IMR-90 (cell line): ENCODE measurements at regions not wholly inside any gene's neighbourhood (a gene's known extent, or its start where the extent isn't known, plus 50 kb on each side); places are given as distances from the start of the nearest gene placed in this dataset.

Experiments
- ATAC-seq: fragments of 200-7000 bp; cut with Tn5 transposase; 2 replicates; pipeline ENCODE4 v1.9.1; 2020; ENCODE audit warnings: low read depth, mild to moderate bottlenecking, moderate library complexity
- BruUV-seq: library from RNA; stranded (reverse); fragments of 400-500 nt; replicated peaks from 2 replicates; lab custom pipeline; 2021; lab: Mats Ljungman, UMichigan
- CTCF ChIA-PET: fragments of 300-600 bp; formaldehyde crosslinking; extraction: SDS; loops from one replicate; lab custom pipeline; 2021; ENCODE audit warnings: antibody characterized with exemption; lab: Yijun Ruan, JAX
- POLR2A ChIA-PET: fragments of 300-600 bp; sonication (Branson Sonifier 250); formaldehyde crosslinking; loops from one replicate; lab custom pipeline; 2022; ENCODE audit warnings: antibody characterized with exemption; ENCODE audit not compliant: unreplicated experiment; lab: Charles Lee
- DNase-seq: peaks from one replicate; pipeline ENCODE4 v3.0.0; 2013
- H2AFZ ChIP-seq: replicated peaks from 2 replicates; pipeline ENCODE3; 2013; ENCODE audit warnings: low read length, mild to moderate bottlenecking; ENCODE audit not compliant: poor library complexity
- H2AK5ac ChIP-seq: 2 replicates; pipeline ENCODE4 v1.6.1; 2013; ENCODE audit warnings: low read depth, low read length, inconsistent platforms
- H2AK9ac ChIP-seq: replicated peaks from 2 replicates; pipeline ENCODE3; 2013; ENCODE audit warnings: mild to moderate bottlenecking, low read depth, low read length, moderate library complexity; ENCODE audit not compliant: poor library complexity
- H2BK120ac ChIP-seq: 2 replicates; pipeline ENCODE4 v1.6.1; 2013; ENCODE audit warnings: low read depth, low read length, inconsistent platforms
- H2BK15ac ChIP-seq: 3 replicates; pipeline ENCODE4 v1.6.1; 2013; ENCODE audit warnings: low read depth, low read length, inconsistent platforms
- H2BK20ac ChIP-seq: 2 replicates; pipeline ENCODE4 v1.6.1; 2013; ENCODE audit warnings: low read depth, mild to moderate bottlenecking, inconsistent platforms, low read length, moderate library complexity
- H2BK5ac ChIP-seq: 2 replicates; pipeline ENCODE4 v1.6.1; 2013; ENCODE audit warnings: mild to moderate bottlenecking, low read depth, low read length, inconsistent platforms; ENCODE audit not compliant: poor library complexity, severe bottlenecking
- H3K14ac ChIP-seq: replicated peaks from 2 replicates; pipeline ENCODE4 v1.6.1; 2013; ENCODE audit warnings: low read depth, low read length, inconsistent platforms
- H3K18ac ChIP-seq: 2 replicates; pipeline ENCODE4 v1.6.1; 2013; ENCODE audit warnings: low read depth, low read length, control low read depth
- H3K23ac ChIP-seq: 2 replicates; pipeline ENCODE4 v1.6.1; 2013; ENCODE audit warnings: low read depth, low read length, inconsistent platforms
- H3K27ac ChIP-seq: 2 replicates; pipeline ENCODE4 v1.5.1; 2013; ENCODE audit warnings: mild to moderate bottlenecking, control low read depth, low read length; ENCODE audit not compliant: insufficient read depth
- H3K27me3 ChIP-seq: 2 replicates; pipeline ENCODE4 v1.6.1; 2013; ENCODE audit warnings: low read length; ENCODE audit not compliant: control insufficient read depth, insufficient read depth
- H3K36me3 ChIP-seq: 2 replicates; pipeline ENCODE4 v1.6.1; 2013; ENCODE audit warnings: low read length, mixed read lengths; ENCODE audit not compliant: control insufficient read depth, insufficient read depth
- H3K4ac ChIP-seq: 2 replicates; pipeline ENCODE4 v1.6.1; 2013; ENCODE audit warnings: low read depth, low read length, inconsistent platforms
- H3K4me1 ChIP-seq: 2 replicates; pipeline ENCODE4 v1.6.1; 2013; ENCODE audit warnings: low read length, mixed read lengths; ENCODE audit not compliant: control insufficient read depth, insufficient read depth
- H3K4me2 ChIP-seq: 2 replicates; pipeline ENCODE4 v1.6.1; 2013; ENCODE audit warnings: low read depth, mild to moderate bottlenecking, control low read depth, low read length, moderate library complexity
- H3K4me3 ChIP-seq: 2 replicates; pipeline ENCODE4 v1.5.1; 2013; ENCODE audit warnings: low read depth, mild to moderate bottlenecking, control low read depth, low read length, moderate library complexity; ENCODE audit not compliant: insufficient read depth
- H3K56ac ChIP-seq: 2 replicates; pipeline ENCODE4 v1.6.1; 2013; ENCODE audit warnings: low read length, inconsistent platforms; ENCODE audit not compliant: insufficient read depth; ENCODE audit errors: extremely low read depth
- H3K79me1 ChIP-seq, 2 experiments: 2 replicates each; pipeline ENCODE4 v1.6.1; 2013; ENCODE audit warnings: low read length in 2 of 2, inconsistent platforms in 1 of 2, low read depth in 1 of 2
- H3K9ac ChIP-seq: 2 replicates; pipeline ENCODE4 v1.6.1; 2013; ENCODE audit warnings: low read depth, low read length, control low read depth
- H3K9me1 ChIP-seq: 2 replicates; pipeline ENCODE4 v1.6.1; 2013; ENCODE audit warnings: low read length, inconsistent platforms; ENCODE audit not compliant: insufficient read depth
- H3K9me3 ChIP-seq: 2 replicates; pipeline ENCODE4 v1.6.1; 2013; ENCODE audit warnings: low read length; ENCODE audit not compliant: control insufficient read depth, insufficient read depth
- H4K20me1 ChIP-seq: 2 replicates; pipeline ENCODE4 v1.6.1; 2013; ENCODE audit warnings: low read length, inconsistent platforms; ENCODE audit not compliant: insufficient read depth
- H4K5ac ChIP-seq: 2 replicates; pipeline ENCODE4 v1.6.1; 2013; ENCODE audit warnings: mild to moderate bottlenecking, low read depth, low read length, control low read depth
- H4K8ac ChIP-seq, 2 experiments: 2 replicates each; pipeline ENCODE4 v1.6.1; 2013; ENCODE audit warnings: low read depth in 2 of 2, low read length in 2 of 2, control low read depth in 1 of 2, inconsistent platforms in 1 of 2
- H4K91ac ChIP-seq: 2 replicates; pipeline ENCODE4 v1.6.1; 2013; ENCODE audit warnings: low read depth, low read length, inconsistent platforms; ENCODE audit not compliant: insufficient read depth
- CHD1 ChIP-seq: IDR thresholded peaks from 2 replicates; pipeline ENCODE4 v1.6.1; 2012; ENCODE audit warnings: low read depth, low read length, improper control_type of control experiment
- CTCF ChIP-seq: conservative IDR thresholded peaks from 2 replicates; pipeline ENCODE4 v1.5.1; 2012; ENCODE audit warnings: mild to moderate bottlenecking, low read depth, low read length, improper control_type of control experiment
- MAFK ChIP-seq: IDR thresholded peaks from 2 replicates; pipeline ENCODE4 v1.6.1; 2012; ENCODE audit warnings: low read depth, low read length, improper control_type of control experiment
- RAD21 ChIP-seq: IDR thresholded peaks from 2 replicates; pipeline ENCODE4 v1.6.1; 2012; ENCODE audit warnings: low read length, improper control_type of control experiment
- RCOR1 ChIP-seq: IDR thresholded peaks from 2 replicates; pipeline ENCODE4 v1.6.1; 2012; ENCODE audit warnings: mild to moderate bottlenecking, low read length, improper control_type of control experiment; ENCODE audit not compliant: insufficient replicate concordance
- SMC3 ChIP-seq: fragments of 150-350 bp; IDR thresholded peaks from 2 replicates; pipeline ENCODE4 v1.6.1; 2016; ENCODE audit warnings: low read depth, mild to moderate bottlenecking, antibody characterized with exemption, low read length, moderate library complexity
- WGBS, 2 experiments: methylation state at CpG; one replicate each; pipeline versions ENCODE4 v1.1.5 to v1.1.7; 2013; ENCODE audit warnings: missing lambda C conversion rate in 2 of 2; ENCODE audit not compliant: insufficient read length in 1 of 2; ENCODE audit errors: extremely low coverage in 2 of 2; 5-methylcytosine and 5-hydroxymethylcytosine counted together
- dilution Hi-C: fragments of 300-500 bp; cut with HindIII; formaldehyde crosslinking; loops from one replicate; pipeline ENCODE4 v1.14.3; 2018; ENCODE audit warnings: low sequenced_read_pairs; ENCODE audit not compliant: unreplicated experiment
- in situ Hi-C: fragments of 300-500 bp; cut with MboI; formaldehyde crosslinking; loops from 3 replicates; pipeline ENCODE4 v1.14.3; 2019; ENCODE audit warnings: low sequenced_read_pairs, inconsistent platforms, mixed read lengths
- intact Hi-C: fragments of 100-400 bp; cut with micrococcal nuclease; formaldehyde crosslinking; loops from 2 replicates; pipeline ENCODE4 v1.10.0; 2022

- H4K91ac ChIP-seq, result peak overlapping the region; percentile 61
- in situ Hi-C loops (loop anchor here (10.0 to 25.0 kb wide), 4 partner anchors 505 to 1572 kb away; no protein-coding TSS in a partner anchor), dilution Hi-C loops (no loop called here), intact Hi-C loops (loop anchor here (1.0 to 10.0 kb wide), 7 partner anchors 104 to 1570 kb away; no protein-coding TSS in a partner anchor)
- peak overlapping the region; percentile 53 to 94 for H4K8ac ChIP-seq
- peak overlapping the region; percentile 88 for H2BK5ac ChIP-seq
- CTCF ChIA-PET, result interaction anchor here (0.6 to 3.0 kb wide), 6 partner anchors 97 to 1569 kb away, joined by 3 to 15 read pairs (median 4); no protein-coding TSS in a partner anchor
- no peaks in the 10 kb centered on the region for H3K27me3 ChIP-seq
- peak overlapping the region; percentile 22; the same call in 1 of the 2 replicates for H3K9ac ChIP-seq
- H3K56ac ChIP-seq, result peak overlapping the region; percentile 81; the same call in 1 of the 2 replicates
- peak overlapping the region; percentile 95 for H3K4ac ChIP-seq
- no peak overlapping the region for H2AFZ ChIP-seq
- no peak for ATAC-seq
- H2BK20ac ChIP-seq, result peak overlapping the region; percentile 100
- H3K79me1 ChIP-seq, result peaks cover 15 to 44% of the 10 kb centered on the region in 2 experiments; a peak in 3 of 4 replicates
- H3K4me3 ChIP-seq, result no peak overlapping the region
- H3K9me3 ChIP-seq, result no peaks in the 10 kb centered on the region
- peak; percentile 83 for TF ChIP-seq RAD21
- peak; percentile 76 for TF ChIP-seq CTCF
- peak; percentile 71 for TF ChIP-seq SMC3
- TF ChIP-seq CHD1, result no peak
- no peak for TF ChIP-seq RCOR1
- no peak for TF ChIP-seq MAFK
- H2BK120ac ChIP-seq, result peak overlapping the region; percentile 99
- H3K18ac ChIP-seq, result peak overlapping the region; percentile 78; the same call in 1 of the 2 replicates
- H4K5ac ChIP-seq, result peak overlapping the region; percentile 70; the same call in 1 of the 2 replicates
- WGBS, 2 experiments, result no CpG with 5 or more reads among the region's 7 CpGs
- no peak overlapping the region for H2AK9ac ChIP-seq
- no TSS peak for BruUV-seq
- peak overlapping the region; percentile 81 for H3K23ac ChIP-seq
- H3K4me2 ChIP-seq, result no peak overlapping the region
- POLR2A ChIA-PET, result no interaction called here
- H4K20me1 ChIP-seq, result no peaks in the 10 kb centered on the region
- no peaks in the 10 kb centered on the region for H3K36me3 ChIP-seq
- peak overlapping the region; percentile 57 for H3K27ac ChIP-seq
- peak overlapping the region; percentile 92 for H3K14ac ChIP-seq
- peak; percentile 66 for DNase-seq
- H2AK5ac ChIP-seq, result peak overlapping the region; percentile 99
- peak overlapping the region; percentile 99 for H2BK15ac ChIP-seq
- H3K9me1 ChIP-seq, result peaks cover 4% of the 10 kb centered on the region
- peaks cover 22% of the 10 kb centered on the region for H3K4me1 ChIP-seq
Measured at GRCh38 chr10:4767033-4767814, 58.8 kb upstream of the AKR1E2 start.
